K562 (cell line): ENCODE measurements at regions not wholly inside any gene's neighbourhood (a gene's known extent, or its start where the extent isn't known, plus 50 kb on each side); places are given as distances from the start of the nearest gene placed in this dataset.

Experiments
- ATAC-seq: fragments of 200-7000 bp; cut with Tn5 transposase; 3 replicates; pipeline ENCODE4 v1.9.1; 2020; ENCODE audit warnings: moderate library complexity
- BruUV-seq: library from RNA; stranded (reverse); fragments of 400-500 nt; replicated peaks from 2 replicates; lab custom pipeline; 2021; lab: Mats Ljungman, UMichigan
- CTCF ChIA-PET: fragments of 300-600 bp; formaldehyde crosslinking; extraction: SDS; loops from one replicate; lab custom pipeline; 2021; ENCODE audit warnings: low intra/inter-chr PET ratio; lab: Yijun Ruan, JAX
- POLR2A ChIA-PET: fragments of 300-600, 350-650 bp; sonication (Branson Sonifier 250); formaldehyde crosslinking; extraction: SDS; loops from one replicate; lab custom pipeline; 2021; ENCODE audit warnings: antibody characterized with exemption, inconsistent platforms; lab: Yijun Ruan, JAX
- DNase-seq, 4 experiments: peaks; one replicate each; pipeline versions ENCODE4 v3.0.0 to v3.0.0-alpha.2; 2011 to 2018; ENCODE audit warnings: low spot score in 3 of 4, mixed read lengths in 3 of 4; ENCODE audit errors: extremely low read depth in 1 of 4
- FAIRE-seq: peaks from 2 replicates; lab custom pipeline; 2011; peaks lifted over from hg19 to GRCh38; lab: Jason Lieb, UNC
- H2AFZ ChIP-seq: 2 replicates; pipeline ENCODE4 v1.6.0; 2011; ENCODE audit warnings: low read depth, low read length, control low read depth, inconsistent platforms
- H3K27ac ChIP-seq: fragments of 200-600 bp; 3 replicates; pipeline ENCODE4 v1.8.0; 2011; ENCODE audit warnings: low read depth, mild to moderate bottlenecking, control low read depth, inconsistent platforms, low read length, moderate library complexity, mixed read lengths; ENCODE audit errors: extremely low read depth
- H3K27me3 ChIP-seq, 2 experiments: fragments of 300-600 bp in 1 of 2; 2 replicates in 1 of 2; 3 replicates in 1 of 2; pipeline versions ENCODE4 v1.6.0 to v1.8.0; 2011; ENCODE audit warnings: inconsistent platforms in 2 of 2, low read length in 2 of 2, mild to moderate bottlenecking in 1 of 2, mixed read lengths in 1 of 2, moderate library complexity in 1 of 2; ENCODE audit not compliant: control insufficient read depth in 2 of 2, insufficient read depth in 2 of 2
- H3K36me3 ChIP-seq: fragments of 300-600 bp; 3 replicates; pipeline ENCODE4 v1.8.0; 2011; ENCODE audit warnings: mild to moderate bottlenecking, low read length, inconsistent platforms; ENCODE audit not compliant: control insufficient read depth, insufficient read depth
- H3K4me1 ChIP-seq, 2 experiments: fragments of 200-600 bp in 1 of 2; replicated peaks in 1 of 2; 2 replicates in 1 of 2; 3 replicates in 1 of 2; pipeline versions ENCODE4 v1.5.1 to v1.8.0; 2011; ENCODE audit warnings: inconsistent platforms in 2 of 2, low read length in 2 of 2, mild to moderate bottlenecking in 1 of 2, mixed read lengths in 1 of 2, moderate library complexity in 1 of 2; ENCODE audit not compliant: control insufficient read depth in 2 of 2, insufficient read depth in 2 of 2
- H3K4me2 ChIP-seq: 2 replicates; pipeline ENCODE4 v1.6.1; 2011; ENCODE audit warnings: low read length, control low read depth, inconsistent platforms, mixed read lengths; ENCODE audit not compliant: insufficient read depth
- H3K4me3 ChIP-seq: fragments of 200-600 bp; sonication (generic), shearing (Covaris generic); 2 replicates; pipeline ENCODE4 v1.5.1; 2016; ENCODE audit warnings: control low read depth, inconsistent platforms
- H3K79me2 ChIP-seq: fragments of 200-600 bp; 3 replicates; pipeline ENCODE4 v1.8.0; 2011; ENCODE audit warnings: low read length, inconsistent platforms; ENCODE audit not compliant: control insufficient read depth, insufficient read depth
- H3K9ac ChIP-seq, 2 experiments: 2 replicates each; pipeline versions ENCODE4 v1.6.0 to v1.6.1; 2011; ENCODE audit warnings: low read depth in 2 of 2, low read length in 2 of 2, control low read depth in 1 of 2, inconsistent platforms in 1 of 2, mild to moderate bottlenecking in 1 of 2, mixed read lengths in 1 of 2; ENCODE audit not compliant: insufficient read depth in 1 of 2
- H3K9me1 ChIP-seq: one replicate; pipeline ENCODE4 v1.6.0; 2011; ENCODE audit warnings: inconsistent platforms, mild to moderate bottlenecking, low read length, moderate library complexity; ENCODE audit not compliant: control insufficient read depth, insufficient read depth
- H3K9me3 ChIP-seq: replicated peaks from 2 replicates; pipeline ENCODE4 v1.5.1; 2011; ENCODE audit warnings: low read depth, low read length, inconsistent platforms; ENCODE audit not compliant: control insufficient read depth, insufficient read depth
- H4K20me1 ChIP-seq: replicated peaks from 2 replicates; pipeline ENCODE4 v1.6.1; 2011; ENCODE audit warnings: low read length, inconsistent platforms, mixed read lengths; ENCODE audit not compliant: control insufficient read depth, insufficient read depth
- CXXC5 ChIP-seq: fragments of 250-450 bp; sonication (Bioruptor Pico); IDR thresholded peaks from 2 replicates; pipeline ENCODE4 v1.8.0; 2022; ENCODE audit warnings: inconsistent platforms, mild to moderate bottlenecking, moderate library complexity
- FIP1L1 ChIP-seq: fragments of 200-400 bp; formaldehyde crosslinking; IDR thresholded peaks from 2 replicates; pipeline ENCODE4 v1.6.1; 2018; ENCODE audit warnings: mild to moderate bottlenecking, low read depth, low read length; ENCODE audit not compliant: poor library complexity, severe bottlenecking
- MEIS2 ChIP-seq: fragments of 450-650 bp; IDR thresholded peaks from 2 replicates; pipeline ENCODE4 v1.6.1; 2014; ENCODE audit warnings: mild to moderate bottlenecking; ENCODE audit not compliant: partially characterized antibody
- SNIP1 ChIP-seq: fragments of 450-650 bp; IDR thresholded peaks from 2 replicates; pipeline ENCODE4 v1.7.1; 2017; ENCODE audit warnings: low read depth, mild to moderate bottlenecking
- SOX6 ChIP-seq: fragments of 450-650 bp; IDR thresholded peaks from 2 replicates; pipeline ENCODE4 v1.6.1; 2014; ENCODE audit warnings: mild to moderate bottlenecking
- SRSF1 ChIP-seq: fragments of 200-400 bp; formaldehyde crosslinking; IDR thresholded peaks from 2 replicates; pipeline ENCODE4 v1.6.1; 2017; ENCODE audit warnings: mild to moderate bottlenecking, low read depth, low read length, moderate library complexity
- ZFP30 ChIP-seq: fragments of 250-450 bp; sonication (Bioruptor Pico); IDR thresholded peaks from 2 replicates; pipeline ENCODE4 v1.8.0; 2022; ENCODE audit warnings: moderate library complexity, mild to moderate bottlenecking, inconsistent platforms, borderline replicate concordance
- ZNF778 ChIP-seq: fragments of 450-650 bp; formaldehyde crosslinking; IDR thresholded peaks from 2 replicates; pipeline ENCODE4 v1.4.0; 2020; ENCODE audit warnings: mild to moderate bottlenecking, moderate library complexity
- WGBS: fragments of 100-300 bp; shearing (Covaris generic); methylation state at CpG from one replicate; pipeline ENCODE4 v1.1.6; 2016; ENCODE audit warnings: low coverage, mixed read lengths; ENCODE audit not compliant: insufficient coverage; ENCODE audit errors: missing lambda C conversion rate; 5-methylcytosine and 5-hydroxymethylcytosine counted together
- in situ Hi-C: fragments of 300-500 bp; cut with MboI; formaldehyde crosslinking; loops from 4 replicates; pipeline ENCODE4 v1.15.0; 2018; ENCODE audit warnings: inconsistent platforms, mixed read lengths
- intact Hi-C: fragments of 100-400 bp; cut with micrococcal nuclease; formaldehyde crosslinking; loops from 2 replicates; pipeline ENCODE4 v1.14.2; 2022
- TF ChIP-seq, protein P1 (sequence below): IDR thresholded peaks from 2 replicates; pipeline ENCODE4 v1.6.1; 2011; ENCODE audit not compliant: insufficient read length; ENCODE audit errors: extremely low read depth
- TF ChIP-seq, protein P2 (sequence below): fragments of 250-450 bp; sonication (Bioruptor Pico); IDR thresholded peaks from 2 replicates; pipeline ENCODE4 v1.5.0; 2022; ENCODE audit warnings: mild to moderate bottlenecking

DNA sequence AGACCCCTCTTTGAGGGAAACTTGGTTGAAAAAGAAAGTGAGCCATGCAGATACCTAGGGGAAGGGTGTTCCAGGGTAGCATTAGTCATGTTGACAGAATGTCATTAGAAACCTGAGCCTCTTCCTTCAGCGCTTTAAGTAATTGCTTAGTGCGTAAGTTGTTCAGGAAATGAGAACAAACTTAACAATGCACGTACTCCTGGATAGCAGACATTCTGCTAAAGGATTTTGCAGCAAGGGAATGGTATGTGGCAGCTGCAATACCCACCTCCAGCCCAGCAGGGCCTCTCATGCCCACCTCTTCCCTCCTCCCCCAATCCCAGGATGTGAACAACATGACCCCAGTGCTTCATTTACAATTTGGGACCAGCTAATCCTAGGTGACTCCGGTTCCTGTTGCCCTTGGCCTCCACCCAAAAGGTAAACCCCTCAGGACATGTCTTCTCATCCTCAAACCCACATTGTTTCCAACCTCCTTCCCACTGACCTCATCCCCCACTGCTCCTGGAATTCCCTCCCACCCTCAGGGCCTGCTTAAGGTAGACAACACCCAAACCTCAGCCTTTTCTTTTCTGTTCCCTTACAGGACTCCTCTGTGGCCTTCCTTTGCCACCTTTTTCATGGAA lies 98.0 kb upstream of the BCAR3 start:
- WGBS: 4% methylated on average over 4 of the region's 4 CpGs
- in situ Hi-C loops: no loop called here
- Histone ChIP-seq H3K4me3 (no peak overlapping the region), H3K27ac (no peak overlapping the region), H3K9me1 (no peaks in the 10 kb centered on the region), H3K36me3 (no peaks in the 10 kb centered on the region), H3K9me3 (no peaks in the 10 kb centered on the region), H3K4me2 (no peak overlapping the region), H3K9ac (no peak overlapping the region), H3K4me1 (no peaks in the 10 kb centered on the region), H4K20me1 (no peaks in the 10 kb centered on the region), H3K27me3 (peaks cover 0 to 5% of the 10 kb centered on the region in 2 experiments; a peak in 2 of 5 replicates), H3K79me2 (no peaks in the 10 kb centered on the region), H2AFZ (no peak overlapping the region)
- intact Hi-C loops: no loop called here
- ChIA-PET CTCF (no interaction called here), POLR2A (no interaction called here)
- no peak for DNase-seq
- ATAC-seq: no peak
- BruUV-seq: no TSS peak
- no peak for FAIRE-seq
- TF ChIP-seq CXXC5: no peak
- TF ChIP-seq SOX6: no peak
- peak; percentile 31 for TF ChIP-seq MEIS2

DNA sequence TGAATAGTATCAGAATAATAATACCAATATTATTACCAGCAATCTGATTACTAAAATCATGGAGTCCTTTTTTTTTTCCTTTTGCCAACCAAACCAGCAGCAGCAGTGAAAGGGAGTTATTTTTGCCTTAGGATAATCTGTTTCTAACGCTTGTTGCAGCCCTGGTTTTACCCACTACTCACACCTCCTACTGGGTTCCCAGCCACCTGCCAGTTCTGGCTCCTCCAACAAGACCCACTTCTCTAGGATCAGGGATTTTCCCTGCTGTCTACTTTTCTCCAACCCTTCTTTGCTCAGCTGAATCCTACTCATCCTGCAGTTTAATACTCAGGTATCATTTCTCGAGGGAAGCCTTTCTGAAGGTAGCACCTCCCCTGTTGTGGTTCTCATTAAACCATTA lies 96.8 kb upstream of the BCAR3 start:
- FAIRE-seq (no peak), ATAC-seq (no peak), DNase-seq (no peak)
- no peaks in the 10 kb centered on the region for H4K20me1 ChIP-seq
- H3K9me3 ChIP-seq: no peaks in the 10 kb centered on the region
- no peak overlapping the region for H3K4me2 ChIP-seq
- H3K27me3 ChIP-seq: peaks cover 0 to 5% of the 10 kb centered on the region in 2 experiments; a peak in 2 of 5 replicates
- no peaks in the 10 kb centered on the region for H3K9me1 ChIP-seq
- H3K4me3 ChIP-seq: no peak overlapping the region
- intact Hi-C loops: no loop called here
- H3K36me3 ChIP-seq: no peaks in the 10 kb centered on the region
- TF ChIP-seq ZFP30 (CRISPR knock-in tag) (no peak), SNIP1 (no peak), SRSF1 (no peak), ZNF778 (CRISPR knock-in tag) (no peak), FIP1L1 (no peak)
- TF ChIP-seq, protein P1, sequence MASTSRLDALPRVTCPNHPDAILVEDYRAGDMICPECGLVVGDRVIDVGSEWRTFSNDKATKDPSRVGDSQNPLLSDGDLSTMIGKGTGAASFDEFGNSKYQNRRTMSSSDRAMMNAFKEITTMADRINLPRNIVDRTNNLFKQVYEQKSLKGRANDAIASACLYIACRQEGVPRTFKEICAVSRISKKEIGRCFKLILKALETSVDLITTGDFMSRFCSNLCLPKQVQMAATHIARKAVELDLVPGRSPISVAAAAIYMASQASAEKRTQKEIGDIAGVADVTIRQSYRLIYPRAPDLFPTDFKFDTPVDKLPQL: no peak
- TF ChIP-seq, protein P2, sequence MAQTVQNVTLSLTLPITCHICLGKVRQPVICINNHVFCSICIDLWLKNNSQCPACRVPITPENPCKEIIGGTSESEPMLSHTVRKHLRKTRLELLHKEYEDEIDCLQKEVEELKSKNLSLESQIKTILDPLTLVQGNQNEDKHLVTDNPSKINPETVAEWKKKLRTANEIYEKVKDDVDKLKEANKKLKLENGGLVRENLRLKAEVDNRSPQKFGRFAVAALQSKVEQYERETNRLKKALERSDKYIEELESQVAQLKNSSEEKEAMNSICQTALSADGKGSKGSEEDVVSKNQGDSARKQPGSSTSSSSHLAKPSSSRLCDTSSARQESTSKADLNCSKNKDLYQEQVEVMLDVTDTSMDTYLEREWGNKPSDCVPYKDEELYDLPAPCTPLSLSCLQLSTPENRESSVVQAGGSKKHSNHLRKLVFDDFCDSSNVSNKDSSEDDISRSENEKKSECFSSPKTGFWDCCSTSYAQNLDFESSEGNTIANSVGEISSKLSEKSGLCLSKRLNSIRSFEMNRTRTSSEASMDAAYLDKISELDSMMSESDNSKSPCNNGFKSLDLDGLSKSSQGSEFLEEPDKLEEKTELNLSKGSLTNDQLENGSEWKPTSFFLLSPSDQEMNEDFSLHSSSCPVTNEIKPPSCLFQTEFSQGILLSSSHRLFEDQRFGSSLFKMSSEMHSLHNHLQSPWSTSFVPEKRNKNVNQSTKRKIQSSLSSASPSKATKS (CRISPR knock-in tag): no peak
- no peak overlapping the region for H3K9ac ChIP-seq
- BruUV-seq: no TSS peak
- in situ Hi-C loops: no loop called here
- 0% methylated on average over 2 of the region's 2 CpGs for WGBS
- ChIA-PET POLR2A (interaction anchor here (0.7 kb wide), 1 partner anchor 608 kb away, joined by 4 read pairs; no protein-coding TSS in a partner anchor), CTCF (no interaction called here)
- no peak overlapping the region for H3K27ac ChIP-seq
- no peak overlapping the region for H2AFZ ChIP-seq
- H3K79me2 ChIP-seq: no peaks in the 10 kb centered on the region
- no peaks in the 10 kb centered on the region for H3K4me1 ChIP-seq
